ENCODE measurements at regions not wholly inside any gene's neighbourhood (a gene's known extent, or its start where the extent isn't known, plus 50 kb on each side); places are given as distances from the start of the nearest gene placed in this dataset.
A peak's percentile ranks its signal among the peaks of the same experiment; 100 is the strongest.
"Not testable (repeated sequence)": the region's sequence is repeated elsewhere in the genome, so short reads cannot be mapped to it uniquely, and the experiment has no call there.

DNA sequence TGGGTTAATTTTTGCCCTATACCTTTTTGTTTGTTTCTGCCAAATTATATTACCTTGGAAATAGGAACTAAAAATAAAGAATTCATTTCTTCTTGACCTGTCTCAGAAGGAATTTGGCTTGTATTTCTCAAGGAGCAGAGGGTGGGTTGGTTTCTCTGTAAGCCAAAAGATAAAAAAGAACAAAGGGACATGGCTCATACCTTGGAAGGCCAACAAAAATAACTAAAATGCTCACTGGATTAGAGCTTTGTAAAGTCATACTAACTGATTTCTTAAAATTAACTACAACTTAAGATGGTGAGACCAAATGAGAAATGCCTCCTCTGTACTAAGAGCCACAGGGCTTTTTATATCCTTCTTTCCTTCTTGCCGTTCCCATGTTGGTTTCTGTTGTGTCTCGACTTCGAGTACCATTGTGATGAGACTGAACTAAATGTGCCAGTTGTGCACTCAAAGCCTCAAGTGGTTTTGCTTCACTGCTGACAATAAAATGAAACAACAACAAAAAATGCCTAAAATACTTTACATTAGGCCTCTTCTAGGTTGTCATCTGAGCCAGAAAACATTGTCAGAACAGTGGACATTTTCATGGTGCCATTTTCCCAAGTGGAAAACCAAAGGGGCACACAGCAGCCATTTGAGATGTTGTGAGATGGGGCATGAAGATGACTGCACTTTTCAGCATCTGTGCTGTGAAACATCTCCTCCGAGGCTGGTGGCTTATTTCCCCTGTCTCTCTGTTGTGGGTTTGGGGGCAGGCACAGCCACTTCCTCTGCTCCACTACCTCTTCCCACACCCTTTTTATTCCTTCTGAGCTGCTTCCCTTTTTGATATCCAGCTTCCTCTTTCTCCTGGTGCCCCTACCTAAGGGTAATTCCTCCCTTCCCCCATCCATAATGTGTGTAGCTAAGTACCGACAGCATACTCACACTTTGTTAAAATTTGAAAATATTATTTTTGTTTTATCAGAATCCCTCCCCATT lies 51.8 kb upstream of the AGR3 start:
- DNase-seq (ENCODE audit: low read depth): no peak

GRCh38 chr7:16934722-16935340 lies 53.0 kb upstream of the AGR3 start:
- peak; percentile 32 for DNase-seq (ENCODE audit: low read depth)

DNA sequence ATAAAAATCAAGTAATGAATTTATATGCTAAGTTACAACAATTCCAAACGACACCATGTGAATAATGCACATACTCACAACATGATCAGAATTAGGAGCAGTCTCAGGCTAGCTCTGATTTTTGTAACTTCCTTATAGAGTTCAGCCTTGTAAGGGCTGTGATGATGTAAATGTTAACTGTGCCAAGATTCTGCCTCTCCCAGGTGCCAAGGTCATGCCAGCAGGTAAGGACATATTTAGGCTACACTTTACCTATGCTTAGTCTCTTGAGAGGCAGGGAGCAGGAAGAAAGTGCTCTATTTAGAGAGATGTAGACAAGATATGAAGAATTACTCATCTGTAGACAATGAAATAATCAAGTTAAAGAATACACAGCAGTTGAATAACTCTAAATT lies 53.6 kb upstream of the AGR3 start:
- DNase-seq (ENCODE audit: low read depth): no peak

- no peak for DNase-seq (ENCODE audit: low read depth)
Observed at GRCh38 chr7:16936626-16937422, 55.0 kb upstream of the AGR3 start.

GRCh38 chr7:16939161-16939560 lies 57.4 kb upstream of the AGR3 start:
- no peak for DNase-seq (ENCODE audit: low read depth)

DNA sequence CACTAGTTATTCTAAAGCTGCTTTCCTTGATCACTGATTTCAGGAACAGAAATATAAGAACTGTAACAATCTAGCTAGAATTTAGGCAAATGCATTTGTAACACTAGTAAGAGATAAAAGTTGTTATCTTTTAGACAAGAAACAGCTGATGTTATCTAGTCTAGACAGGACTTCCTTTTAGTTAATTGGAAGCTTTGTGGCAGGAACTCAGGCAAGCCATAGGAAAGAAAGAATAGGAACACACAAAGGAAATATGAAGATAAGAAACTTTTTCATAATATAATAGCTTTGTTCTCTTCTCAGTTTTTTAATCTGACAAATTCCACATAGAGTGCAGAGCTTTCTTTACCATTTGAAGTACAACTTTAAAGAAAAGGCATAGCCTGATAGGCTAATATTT lies 59.0 kb upstream of the AGR3 start:
- DNase-seq (ENCODE audit: low read depth): no peak

- DNase-seq (ENCODE audit: low read depth): no peak
Observed at GRCh38 chr7:16942929-16943509, 61.2 kb upstream of the AGR3 start.

DNA sequence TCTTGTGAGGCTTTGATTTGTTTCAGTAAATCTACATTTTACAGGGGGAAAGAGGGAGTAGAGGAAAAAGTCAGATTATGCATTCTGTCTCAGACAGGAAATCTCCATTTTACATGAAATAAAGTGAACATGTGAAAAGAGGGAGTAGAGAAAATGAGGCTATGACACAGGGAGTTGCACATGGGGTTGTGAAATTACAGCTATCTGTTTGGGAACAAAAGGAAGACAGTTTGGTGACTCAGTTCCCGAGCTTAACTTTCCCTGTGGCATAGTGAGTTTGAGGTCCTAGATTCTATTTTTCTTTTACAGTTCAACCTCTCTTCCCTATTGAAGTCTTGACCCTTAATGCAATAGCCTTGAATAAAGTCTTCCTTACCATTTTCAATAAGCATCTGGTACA lies 63.2 kb upstream of the AGR3 start:
- DNase-seq (ENCODE audit: low read depth): peak; percentile 17

GRCh38 chr7:16945372-16945771 lies 63.6 kb upstream of the AGR3 start:
- no peak for DNase-seq (ENCODE audit: low read depth)

GRCh38 chr7:16948110-16948509 lies 66.3 kb upstream of the AGR3 start:
- not testable (repeated sequence) for DNase-seq (ENCODE audit: low read depth)

DNA sequence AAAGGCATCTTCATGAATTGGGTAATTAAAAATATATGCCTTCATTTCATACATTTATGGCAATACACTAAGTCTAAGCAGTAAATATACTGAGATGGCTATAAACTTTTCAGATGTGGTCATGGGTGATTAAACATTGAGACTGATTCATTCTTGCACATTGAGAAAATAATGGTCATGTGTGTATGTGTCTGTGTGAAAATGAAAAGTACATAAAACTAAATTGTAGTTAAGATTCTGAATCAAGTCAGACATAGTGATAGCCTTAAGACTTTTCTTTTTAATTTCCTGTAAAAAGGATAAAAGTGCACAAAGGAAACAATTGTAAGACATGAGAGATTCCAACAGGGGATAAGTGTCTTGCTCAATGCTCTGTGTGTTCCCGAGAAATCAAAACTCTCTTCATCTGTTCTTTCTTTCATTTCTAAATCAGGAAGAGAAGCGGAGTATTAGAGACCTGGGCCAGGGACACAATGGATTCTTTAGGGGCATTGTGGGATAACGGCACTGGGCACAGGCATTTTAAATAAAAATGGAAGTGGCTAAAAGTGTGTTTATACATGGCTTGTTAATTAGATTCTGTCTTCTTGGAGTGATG lies 69.8 kb upstream of the AGR3 start:
- DNase-seq (ENCODE audit: low read depth): no peak

GRCh38 chr7:16954321-16954720 lies 72.5 kb upstream of the AGR3 start:
- DNase-seq (ENCODE audit: low read depth): no peak

DNA sequence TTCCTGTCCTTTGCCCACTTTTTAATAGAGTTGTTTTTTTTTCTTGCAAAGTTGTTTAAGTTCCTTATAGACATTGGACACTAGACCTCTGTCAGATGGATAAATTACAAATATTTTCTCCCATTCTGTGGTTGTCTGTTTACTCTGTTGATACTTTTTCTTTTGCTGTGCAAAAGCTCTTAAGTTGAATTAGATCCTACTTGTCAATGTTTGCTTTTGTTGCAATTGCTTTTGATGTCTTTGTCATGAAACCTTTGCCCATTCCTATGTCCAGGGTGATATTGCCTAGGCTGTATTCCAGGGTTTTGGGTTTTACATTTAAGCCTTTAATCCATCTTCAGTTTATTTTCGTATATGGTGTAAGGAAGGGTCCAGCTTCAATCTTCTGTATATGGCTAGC lies 76.9 kb upstream of the AGR3 start:
- no peak for DNase-seq (ENCODE audit: low read depth)

GRCh38 chr7:16960337-16960965 lies 78.7 kb upstream of the AGR3 start:
- no peak for DNase-seq (ENCODE audit: low read depth)

GRCh38 chr7:16961641-16962040 lies 79.9 kb upstream of the AGR3 start:
- no peak for DNase-seq (ENCODE audit: low read depth)

DNA sequence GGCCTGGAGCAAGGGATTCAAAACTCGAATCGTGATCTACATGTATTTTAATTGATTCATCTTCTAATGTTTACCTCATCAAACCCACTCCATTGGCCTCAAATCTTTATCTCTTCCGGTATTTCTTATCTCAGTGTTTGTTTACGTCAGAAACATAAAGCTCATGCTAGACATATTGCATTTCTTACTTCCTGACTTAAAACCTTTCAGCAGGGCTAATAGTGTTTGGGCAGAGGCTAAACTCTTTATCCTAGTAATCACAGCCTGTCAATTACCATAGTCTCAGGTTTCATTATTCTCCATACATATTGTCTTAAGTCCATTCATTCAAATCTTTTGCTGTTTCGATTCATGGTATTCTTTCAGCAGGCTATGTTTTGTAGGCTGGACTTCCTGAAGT lies 81.3 kb upstream of the AGR3 start:
- no peak for DNase-seq (ENCODE audit: low read depth)

GRCh38 chr7:16965697-16966096 lies 83.9 kb upstream of the AGR3 start:
- DNase-seq (ENCODE audit: low read depth): not testable (repeated sequence)

DNA sequence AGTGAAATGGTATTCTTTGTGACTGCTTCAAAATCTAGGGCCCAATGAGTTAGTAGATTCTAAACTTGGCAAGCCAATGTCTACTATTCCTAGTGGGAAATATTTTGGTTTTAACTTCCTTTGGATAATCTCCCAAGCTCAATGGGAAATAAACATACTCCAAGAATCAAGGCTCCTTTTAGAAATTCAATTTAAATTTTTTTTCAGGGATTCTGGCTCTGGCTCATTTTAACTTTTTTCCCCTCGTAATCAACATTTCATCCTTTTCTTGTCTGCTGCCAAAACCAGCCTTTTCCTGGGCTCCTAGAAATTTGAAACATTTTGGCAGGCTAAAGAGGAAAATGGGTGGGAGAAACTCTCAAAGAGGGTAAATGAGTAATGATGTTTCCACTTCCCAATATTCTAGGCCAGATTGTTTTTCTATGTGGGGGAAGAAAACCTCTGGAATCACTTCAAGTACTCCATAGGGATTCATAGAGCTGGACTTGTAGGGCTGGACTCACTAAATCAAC lies 85.6 kb upstream of the AGR3 start:
- no peak for DNase-seq (ENCODE audit: low read depth)

- DNase-seq (ENCODE audit: low read depth): no peak
Observed at GRCh38 chr7:16970732-16971482, 89.1 kb upstream of the AGR3 start.

DNA sequence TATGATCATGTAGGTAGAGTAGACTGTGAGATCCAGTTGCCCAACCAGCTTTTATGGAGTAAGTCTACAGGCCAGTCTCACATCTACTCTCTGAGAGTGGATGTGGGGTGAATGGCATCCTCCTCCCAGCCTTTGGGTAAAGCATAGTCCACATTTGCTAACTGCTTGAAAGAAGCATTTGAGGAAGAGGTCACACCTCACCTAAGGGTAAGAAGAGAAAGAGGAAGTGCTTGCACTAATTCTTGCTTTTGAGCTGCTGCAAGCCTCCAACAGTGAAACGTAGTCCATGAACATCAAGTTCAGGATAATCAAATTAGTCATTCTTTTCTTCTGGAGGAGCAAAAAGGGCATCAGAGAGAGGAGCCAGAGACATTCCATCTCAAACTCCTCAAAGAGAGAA lies 93.9 kb upstream of the AGR3 start:
- no peak for DNase-seq (ENCODE audit: low read depth)

Data from HT1080 (cell line).